Suppressor macrophage treated with lipopolysaccharide for 4 hours (primary cell): ENCODE measurements at regions not wholly inside any gene's neighbourhood (a gene's known extent, or its start where the extent isn't known, plus 50 kb on each side); places are given as distances from the start of the nearest gene placed in this dataset.

Experiments
- DNase-seq: peaks from one replicate; pipeline ENCODE4 v3.0.0-alpha.2; 2020

GRCh38 chr15:69628256-69629093 is 175.9 kb downstream of the RPLP1 start:
- DNase-seq, result no peak

- no peak for DNase-seq
Measured at GRCh38 chr15:69629631-69630161, 177.1 kb downstream of the RPLP1 start.

GRCh38 chr15:69631005-69631404 is 178.4 kb downstream of the RPLP1 start:
- no peak for DNase-seq

- DNase-seq, result no peak
Measured at GRCh38 chr15:69631978-69632377, 179.4 kb downstream of the RPLP1 start.

- DNase-seq, result no peak
Measured at GRCh38 chr15:69634860-69635259, 182.2 kb downstream of the RPLP1 start.

GRCh38 chr15:69636169-69636915 is 183.7 kb downstream of the RPLP1 start:
- DNase-seq, result no peak

- no peak for DNase-seq
Measured at GRCh38 chr15:69637818-69638217, 185.2 kb downstream of the RPLP1 start.

GRCh38 chr15:69643476-69643875 is 190.9 kb downstream of the RPLP1 start:
- DNase-seq, result no peak

GRCh38 chr15:69643971-69644370 is 191.4 kb downstream of the RPLP1 start:
- no peak for DNase-seq

GRCh38 chr15:69644876-69645275 is 192.3 kb downstream of the RPLP1 start:
- no peak for DNase-seq

- DNase-seq, result no peak
Measured at GRCh38 chr15:69647142-69647513, 194.5 kb downstream of the RPLP1 start.

- DNase-seq, result no peak
Measured at GRCh38 chr15:69648212-69648611, 195.6 kb downstream of the RPLP1 start.

- no peak for DNase-seq
Measured at GRCh38 chr15:69648775-69649735, 196.4 kb downstream of the RPLP1 start.

- DNase-seq, result no peak
Measured at GRCh38 chr15:69652293-69652692, 199.7 kb downstream of the RPLP1 start.

GRCh38 chr15:69652751-69653305 is 200.2 kb downstream of the RPLP1 start:
- DNase-seq, result no peak

GRCh38 chr15:69653306-69653705 is 200.7 kb downstream of the RPLP1 start:
- no peak for DNase-seq

GRCh38 chr15:69653846-69654245 is 201.2 kb downstream of the RPLP1 start:
- DNase-seq, result no peak

GRCh38 chr15:69656271-69657030 is 203.8 kb downstream of the RPLP1 start:
- DNase-seq, result no peak

- no peak for DNase-seq
Measured at GRCh38 chr15:69657626-69658025, 205.0 kb downstream of the RPLP1 start.

GRCh38 chr15:69658411-69658945 is 205.9 kb downstream of the RPLP1 start:
- no peak for DNase-seq

GRCh38 chr15:69659454-69660050 is 206.9 kb downstream of the RPLP1 start:
- no peak for DNase-seq
